OCI-LY3 (cell line): ENCODE measurements at regions not wholly inside any gene's neighbourhood (a gene's known extent, or its start where the extent isn't known, plus 50 kb on each side); places are given as distances from the start of the nearest gene placed in this dataset.

Experiments used
- EZH2phosphoT487 ChIP-seq: fragments of 200-600 bp; shearing (Covaris generic); IDR thresholded peaks from 2 replicates; pipeline ENCODE4 v1.6.1; 2018; ENCODE audit warnings: antibody characterized with exemption, mixed run types, low read depth
- TF ChIP-seq, protein P1 (sequence below): fragments of 200-600, 300-600 bp; sonication (generic); IDR thresholded peaks from 2 replicates; pipeline ENCODE4 v1.5.1; 2014; ENCODE audit warnings: antibody characterized with exemption, low read length, low read depth

DNA sequence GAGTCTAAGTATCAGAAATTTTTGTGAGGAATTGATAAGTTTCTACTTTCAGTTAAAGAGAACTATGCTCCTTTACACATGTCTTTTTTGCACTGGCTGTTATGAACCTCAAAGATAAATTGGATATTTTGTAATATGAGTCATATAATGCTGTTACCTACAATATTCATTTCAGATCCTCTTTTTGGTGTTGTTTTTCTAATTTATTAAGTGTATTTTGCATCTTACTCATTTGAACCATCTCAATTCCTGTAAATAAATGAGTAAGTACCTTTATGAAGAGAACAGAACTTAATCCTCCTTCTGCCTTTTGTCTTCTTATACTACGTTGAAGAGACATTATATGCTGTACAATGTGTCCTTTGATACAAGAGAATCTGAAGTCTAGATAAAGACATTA is 74.4 kb downstream of the ZIC1 start:
- TF ChIP-seq, protein P1, sequence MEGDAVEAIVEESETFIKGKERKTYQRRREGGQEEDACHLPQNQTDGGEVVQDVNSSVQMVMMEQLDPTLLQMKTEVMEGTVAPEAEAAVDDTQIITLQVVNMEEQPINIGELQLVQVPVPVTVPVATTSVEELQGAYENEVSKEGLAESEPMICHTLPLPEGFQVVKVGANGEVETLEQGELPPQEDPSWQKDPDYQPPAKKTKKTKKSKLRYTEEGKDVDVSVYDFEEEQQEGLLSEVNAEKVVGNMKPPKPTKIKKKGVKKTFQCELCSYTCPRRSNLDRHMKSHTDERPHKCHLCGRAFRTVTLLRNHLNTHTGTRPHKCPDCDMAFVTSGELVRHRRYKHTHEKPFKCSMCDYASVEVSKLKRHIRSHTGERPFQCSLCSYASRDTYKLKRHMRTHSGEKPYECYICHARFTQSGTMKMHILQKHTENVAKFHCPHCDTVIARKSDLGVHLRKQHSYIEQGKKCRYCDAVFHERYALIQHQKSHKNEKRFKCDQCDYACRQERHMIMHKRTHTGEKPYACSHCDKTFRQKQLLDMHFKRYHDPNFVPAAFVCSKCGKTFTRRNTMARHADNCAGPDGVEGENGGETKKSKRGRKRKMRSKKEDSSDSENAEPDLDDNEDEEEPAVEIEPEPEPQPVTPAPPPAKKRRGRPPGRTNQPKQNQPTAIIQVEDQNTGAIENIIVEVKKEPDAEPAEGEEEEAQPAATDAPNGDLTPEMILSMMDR: no peak
- TF ChIP-seq EZH2phosphoT487: no peak
